GM19351 (cell line): ENCODE measurements at regions not wholly inside any gene's neighbourhood (a gene's known extent, or its start where the extent isn't known, plus 50 kb on each side); places are given as distances from the start of the nearest gene placed in this dataset.

Experiments
- ATAC-seq: cut with Tn5 transposase; IDR thresholded peaks from one replicate; pipeline ENCODE4 v1.9.1; 2021; ENCODE audit warnings: mild to moderate bottlenecking, moderate library complexity; ENCODE audit not compliant: unreplicated experiment

GRCh38 chr13:105957769-105958438 lies 577.6 kb downstream of the EFNB2 start:
- ATAC-seq = no peak

GRCh38 chr13:105956921-105957320 lies 578.5 kb downstream of the EFNB2 start:
- no peak for ATAC-seq

- ATAC-seq = no peak
Measured at GRCh38 chr13:105952973-105953290, 582.5 kb downstream of the EFNB2 start.

GRCh38 chr13:105952233-105952972 lies 583.1 kb downstream of the EFNB2 start:
- peak; percentile 92 for ATAC-seq

GRCh38 chr13:105948143-105948542 lies 587.3 kb downstream of the EFNB2 start:
- no peak for ATAC-seq

- no peak for ATAC-seq
Measured at GRCh38 chr13:105940882-105941281, 594.6 kb downstream of the EFNB2 start.

- no peak for ATAC-seq
Measured at GRCh38 chr13:105937451-105937850, 598.0 kb downstream of the EFNB2 start.

- no peak for ATAC-seq
Measured at GRCh38 chr13:105936816-105937215, 598.6 kb downstream of the EFNB2 start.

- ATAC-seq = no peak
Measured at GRCh38 chr13:105929505-105929904, 606.0 kb downstream of the EFNB2 start.

GRCh38 chr13:105928901-105929300 lies 606.6 kb downstream of the EFNB2 start:
- no peak for ATAC-seq

GRCh38 chr13:105928048-105928447 lies 607.4 kb downstream of the EFNB2 start:
- ATAC-seq = no peak

- no peak for ATAC-seq
Measured at GRCh38 chr13:105925496-105925895, 610.0 kb downstream of the EFNB2 start.

- no peak for ATAC-seq
Measured at GRCh38 chr13:105921711-105922110, 613.8 kb downstream of the EFNB2 start.

GRCh38 chr13:105920370-105920769 lies 615.1 kb downstream of the EFNB2 start:
- no peak for ATAC-seq

GRCh38 chr13:105918842-105919741 lies 616.4 kb downstream of the EFNB2 start:
- ATAC-seq = no peak

- no peak for ATAC-seq
Measured at GRCh38 chr13:105915146-105915850, 620.2 kb downstream of the EFNB2 start.

- ATAC-seq = no peak
Measured at GRCh38 chr13:105914291-105915036, 621.0 kb downstream of the EFNB2 start.

- no peak for ATAC-seq
Measured at GRCh38 chr13:105908586-105908985, 626.9 kb downstream of the EFNB2 start.

GRCh38 chr13:105907319-105908019 lies 628.0 kb downstream of the EFNB2 start:
- ATAC-seq = no peak

GRCh38 chr13:105906746-105907145 lies 628.7 kb downstream of the EFNB2 start:
- no peak for ATAC-seq
